ENCODE measurements at regions not wholly inside any gene's neighbourhood (a gene's known extent, or its start where the extent isn't known, plus 50 kb on each side); places are given as distances from the start of the nearest gene placed in this dataset.

GRCh38 chr1:37281354-37281753 is 193.0 kb upstream of the ZC3H12A start:
- DNase-seq (ENCODE audit: low spot score): no peak

- no peak for DNase-seq (ENCODE audit: low spot score)
Measured at GRCh38 chr1:37282764-37283163, 191.6 kb upstream of the ZC3H12A start.

- DNase-seq (ENCODE audit: low spot score): no peak
Measured at GRCh38 chr1:37284053-37284452, 190.3 kb upstream of the ZC3H12A start.

GRCh38 chr1:37286881-37287280 is 187.5 kb upstream of the ZC3H12A start:
- DNase-seq (ENCODE audit: low spot score): no peak

GRCh38 chr1:37288900-37289299 is 185.5 kb upstream of the ZC3H12A start:
- DNase-seq (ENCODE audit: low spot score): no peak

- no peak for DNase-seq (ENCODE audit: low spot score)
Measured at GRCh38 chr1:37290718-37291117, 183.7 kb upstream of the ZC3H12A start.

GRCh38 chr1:37292789-37293188 is 181.6 kb upstream of the ZC3H12A start:
- DNase-seq (ENCODE audit: low spot score): no peak

- DNase-seq (ENCODE audit: low spot score): no peak
Measured at GRCh38 chr1:37294096-37294495, 180.3 kb upstream of the ZC3H12A start.

- DNase-seq (ENCODE audit: low spot score): no peak
Measured at GRCh38 chr1:37294529-37294928, 179.9 kb upstream of the ZC3H12A start.

GRCh38 chr1:37298769-37299168 is 175.6 kb upstream of the ZC3H12A start:
- DNase-seq (ENCODE audit: low spot score): no peak

- no peak for DNase-seq (ENCODE audit: low spot score)
Measured at GRCh38 chr1:37299216-37299615, 175.2 kb upstream of the ZC3H12A start.

- no peak for DNase-seq (ENCODE audit: low spot score)
Measured at GRCh38 chr1:37303884-37304574, 170.4 kb upstream of the ZC3H12A start.

GRCh38 chr1:37305108-37305507 is 169.3 kb upstream of the ZC3H12A start:
- no peak for DNase-seq (ENCODE audit: low spot score)

GRCh38 chr1:37305841-37306240 is 168.5 kb upstream of the ZC3H12A start:
- no peak for DNase-seq (ENCODE audit: low spot score)

- DNase-seq (ENCODE audit: low spot score): no peak
Measured at GRCh38 chr1:37306461-37306860, 167.9 kb upstream of the ZC3H12A start.

- DNase-seq (ENCODE audit: low spot score): no peak
Measured at GRCh38 chr1:37306871-37307270, 167.5 kb upstream of the ZC3H12A start.

GRCh38 chr1:37308031-37308960 is 166.1 kb upstream of the ZC3H12A start:
- DNase-seq (ENCODE audit: low spot score): no peak

GRCh38 chr1:37309574-37309973 is 164.8 kb upstream of the ZC3H12A start:
- no peak for DNase-seq (ENCODE audit: low spot score)

GRCh38 chr1:37310064-37310463 is 164.3 kb upstream of the ZC3H12A start:
- no peak for DNase-seq (ENCODE audit: low spot score)

- DNase-seq (ENCODE audit: low spot score): no peak
Measured at GRCh38 chr1:37315371-37315846, 159.0 kb upstream of the ZC3H12A start.

- no peak for DNase-seq (ENCODE audit: low spot score)
Measured at GRCh38 chr1:37317870-37318467, 156.4 kb upstream of the ZC3H12A start.

GRCh38 chr1:37318490-37318889 is 155.9 kb upstream of the ZC3H12A start:
- DNase-seq (ENCODE audit: low spot score): no peak

- DNase-seq (ENCODE audit: low spot score): no peak
Measured at GRCh38 chr1:37319284-37319683, 155.1 kb upstream of the ZC3H12A start.

Data from cerebellar cortex (tissue), 1 donor.